ENCODE measurements at regions not wholly inside any gene's neighbourhood (a gene's known extent, or its start where the extent isn't known, plus 50 kb on each side); places are given as distances from the start of the nearest gene placed in this dataset.

GRCh38 chr4:24335616-24336015 lies 248.7 kb downstream of the DHX15 start:
- TF ChIP-seq, protein P1, sequence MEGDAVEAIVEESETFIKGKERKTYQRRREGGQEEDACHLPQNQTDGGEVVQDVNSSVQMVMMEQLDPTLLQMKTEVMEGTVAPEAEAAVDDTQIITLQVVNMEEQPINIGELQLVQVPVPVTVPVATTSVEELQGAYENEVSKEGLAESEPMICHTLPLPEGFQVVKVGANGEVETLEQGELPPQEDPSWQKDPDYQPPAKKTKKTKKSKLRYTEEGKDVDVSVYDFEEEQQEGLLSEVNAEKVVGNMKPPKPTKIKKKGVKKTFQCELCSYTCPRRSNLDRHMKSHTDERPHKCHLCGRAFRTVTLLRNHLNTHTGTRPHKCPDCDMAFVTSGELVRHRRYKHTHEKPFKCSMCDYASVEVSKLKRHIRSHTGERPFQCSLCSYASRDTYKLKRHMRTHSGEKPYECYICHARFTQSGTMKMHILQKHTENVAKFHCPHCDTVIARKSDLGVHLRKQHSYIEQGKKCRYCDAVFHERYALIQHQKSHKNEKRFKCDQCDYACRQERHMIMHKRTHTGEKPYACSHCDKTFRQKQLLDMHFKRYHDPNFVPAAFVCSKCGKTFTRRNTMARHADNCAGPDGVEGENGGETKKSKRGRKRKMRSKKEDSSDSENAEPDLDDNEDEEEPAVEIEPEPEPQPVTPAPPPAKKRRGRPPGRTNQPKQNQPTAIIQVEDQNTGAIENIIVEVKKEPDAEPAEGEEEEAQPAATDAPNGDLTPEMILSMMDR (IDR thresholded peaks at IDR 0.05), result no peak
- TF ChIP-seq, protein P2, sequence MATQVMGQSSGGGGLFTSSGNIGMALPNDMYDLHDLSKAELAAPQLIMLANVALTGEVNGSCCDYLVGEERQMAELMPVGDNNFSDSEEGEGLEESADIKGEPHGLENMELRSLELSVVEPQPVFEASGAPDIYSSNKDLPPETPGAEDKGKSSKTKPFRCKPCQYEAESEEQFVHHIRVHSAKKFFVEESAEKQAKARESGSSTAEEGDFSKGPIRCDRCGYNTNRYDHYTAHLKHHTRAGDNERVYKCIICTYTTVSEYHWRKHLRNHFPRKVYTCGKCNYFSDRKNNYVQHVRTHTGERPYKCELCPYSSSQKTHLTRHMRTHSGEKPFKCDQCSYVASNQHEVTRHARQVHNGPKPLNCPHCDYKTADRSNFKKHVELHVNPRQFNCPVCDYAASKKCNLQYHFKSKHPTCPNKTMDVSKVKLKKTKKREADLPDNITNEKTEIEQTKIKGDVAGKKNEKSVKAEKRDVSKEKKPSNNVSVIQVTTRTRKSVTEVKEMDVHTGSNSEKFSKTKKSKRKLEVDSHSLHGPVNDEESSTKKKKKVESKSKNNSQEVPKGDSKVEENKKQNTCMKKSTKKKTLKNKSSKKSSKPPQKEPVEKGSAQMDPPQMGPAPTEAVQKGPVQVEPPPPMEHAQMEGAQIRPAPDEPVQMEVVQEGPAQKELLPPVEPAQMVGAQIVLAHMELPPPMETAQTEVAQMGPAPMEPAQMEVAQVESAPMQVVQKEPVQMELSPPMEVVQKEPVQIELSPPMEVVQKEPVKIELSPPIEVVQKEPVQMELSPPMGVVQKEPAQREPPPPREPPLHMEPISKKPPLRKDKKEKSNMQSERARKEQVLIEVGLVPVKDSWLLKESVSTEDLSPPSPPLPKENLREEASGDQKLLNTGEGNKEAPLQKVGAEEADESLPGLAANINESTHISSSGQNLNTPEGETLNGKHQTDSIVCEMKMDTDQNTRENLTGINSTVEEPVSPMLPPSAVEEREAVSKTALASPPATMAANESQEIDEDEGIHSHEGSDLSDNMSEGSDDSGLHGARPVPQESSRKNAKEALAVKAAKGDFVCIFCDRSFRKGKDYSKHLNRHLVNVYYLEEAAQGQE (IDR thresholded peaks at IDR 0.05), result no peak
- no peak for TF ChIP-seq POLR2A (IDR thresholded peaks at IDR 0.05; ENCODE audit: low read length)
- TF ChIP-seq MAX (IDR thresholded peaks at IDR 0.05), result no peak
- TF ChIP-seq EP300 (IDR thresholded peaks at IDR 0.05), result no peak
- TF ChIP-seq MAZ (IDR thresholded peaks at IDR 0.05; ENCODE audit: borderline replicate concordance, low read depth, low read length), result no peak
- no peak for TF ChIP-seq MYC (IDR thresholded peaks at IDR 0.05; ENCODE audit: borderline replicate concordance, low read length)
- TF ChIP-seq SMC3 (IDR thresholded peaks at IDR 0.05), result no peak
- no peak for TF ChIP-seq KDM5A (IDR thresholded peaks at IDR 0.05)
- TF ChIP-seq CHD4 (IDR thresholded peaks at IDR 0.05; ENCODE audit: borderline replicate concordance), result no peak
- TF ChIP-seq RFX5 (IDR thresholded peaks at IDR 0.05), result no peak
- TF ChIP-seq BHLHE40 (IDR thresholded peaks at IDR 0.05; ENCODE audit: low read depth, low read length), result no peak

Data from A549 (cell line).